A549 (cell line): ENCODE measurements at regions not wholly inside any gene's neighbourhood (a gene's known extent, or its start where the extent isn't known, plus 50 kb on each side); places are given as distances from the start of the nearest gene placed in this dataset.

Experiments used
- ATAC-seq, 2 experiments: fragments of 200-7000 bp in 1 of 2; fragments of >200 bp in 1 of 2; cut with Nextera tagmentation in 1 of 2; cut with Tn5 transposase in 1 of 2; 3 replicates each; pipeline versions ENCODE4 v1.8.0 to v1.9.1; 2018 to 2020; ENCODE audit warnings: mild to moderate bottlenecking in 1 of 2, moderate library complexity in 1 of 2
- CTCF ChIA-PET: fragments of 300-600 bp; sonication (Branson Sonifier 250); formaldehyde crosslinking; extraction: SDS; loops from one replicate; lab custom pipeline; 2021; ENCODE audit warnings: antibody characterized with exemption, inconsistent platforms; lab: Yijun Ruan, JAX
- POLR2A ChIA-PET: fragments of 350-600 bp; formaldehyde crosslinking; extraction: SDS; loops from one replicate; lab custom pipeline; 2021; ENCODE audit warnings: antibody characterized with exemption, inconsistent platforms; lab: Yijun Ruan, JAX
- DNase-seq, 2 experiments: peaks; one replicate each; pipeline versions ENCODE4 v3.0.0 to v3.0.0-alpha.2; 2011 to 2016; ENCODE audit warnings: low read depth in 1 of 2, low spot score in 1 of 2
- FAIRE-seq: peaks from 2 replicates; lab custom pipeline; 2011; peaks lifted over from hg19 to GRCh38; lab: Jason Lieb, UNC
- H3K27ac ChIP-seq, 2 experiments: fragments of >200 bp; sonication (Bioruptor Twin); formaldehyde crosslinking; 3 replicates each; pipeline ENCODE4 v1.5.1; 2016 to 2017
- H3K4me1 ChIP-seq: fragments of >200 bp; sonication (Bioruptor Twin); formaldehyde crosslinking; 3 replicates; pipeline ENCODE4 v1.6.1; 2016
- H3K4me2 ChIP-seq: fragments of >200 bp; sonication (Bioruptor Twin); formaldehyde crosslinking; 3 replicates; pipeline ENCODE4 v1.6.1; 2016
- H3K4me3 ChIP-seq: fragments of >200 bp; sonication (Bioruptor Twin); formaldehyde crosslinking; 3 replicates; pipeline ENCODE4 v1.5.1; 2016
- H3K9me3 ChIP-seq: fragments of >200 bp; sonication (Bioruptor Twin); formaldehyde crosslinking; 3 replicates; pipeline ENCODE4 v1.6.1; 2016
- BHLHE40 ChIP-seq: IDR thresholded peaks from 2 replicates; pipeline ENCODE4 v1.6.1; 2012; ENCODE audit warnings: low read depth, low read length, inconsistent platforms
- CBX2 ChIP-seq: fragments of 200-600 bp; sonication (generic); IDR thresholded peaks from 2 replicates; pipeline ENCODE4 v1.6.1; 2016; ENCODE audit warnings: low read depth, mild to moderate bottlenecking, borderline replicate concordance
- CHD2 ChIP-seq: fragments of 150-350 bp; IDR thresholded peaks from 2 replicates; pipeline ENCODE4 v1.6.1; 2014; ENCODE audit warnings: low read length; ENCODE audit not compliant: partially characterized antibody
- CTCF ChIP-seq: fragments of >200 bp; sonication (Bioruptor Twin); formaldehyde crosslinking; IDR thresholded peaks from 3 replicates; pipeline ENCODE4 v1.5.1; 2016
- EHMT2 ChIP-seq: fragments of 200-600 bp; sonication (generic); IDR thresholded peaks from 2 replicates; pipeline ENCODE4 v1.6.1; 2016; ENCODE audit warnings: antibody characterized with exemption, low read depth, mild to moderate bottlenecking, moderate library complexity
- FOSB ChIP-seq: fragments of 250-450 bp; sonication (Bioruptor Pico); IDR thresholded peaks from 2 replicates; pipeline ENCODE4 v1.5.0; 2020; ENCODE audit warnings: mild to moderate bottlenecking, moderate library complexity
- FOSL2 ChIP-seq, 2 experiments: fragments of 450-650 bp in 1 of 2; fragments of >200 bp in 1 of 2; sonication (Bioruptor Twin) in 1 of 2; formaldehyde crosslinking; IDR thresholded peaks; 2 replicates each; pipeline versions ENCODE4 v1.5.0 to v1.6.1; 2016 to 2020; ENCODE audit warnings: mild to moderate bottlenecking in 1 of 2, moderate library complexity in 1 of 2
- HES2 ChIP-seq: fragments of >200 bp; sonication (Bioruptor Twin); formaldehyde crosslinking; IDR thresholded peaks from 2 replicates; pipeline ENCODE4 v1.6.1; 2016
- HEYL ChIP-seq: fragments of 250-450 bp; sonication (Bioruptor Pico); IDR thresholded peaks from 2 replicates; pipeline ENCODE4 v1.8.0; 2021; ENCODE audit warnings: mild to moderate bottlenecking, moderate library complexity
- JUNB ChIP-seq: fragments of >200 bp; sonication (Bioruptor Twin); formaldehyde crosslinking; IDR thresholded peaks from 2 replicates; pipeline ENCODE4 v1.6.1; 2016
- MAFK ChIP-seq: fragments of 450-650 bp; IDR thresholded peaks from 2 replicates; pipeline ENCODE4 v1.6.1; 2014; ENCODE audit not compliant: partially characterized antibody
- MAX ChIP-seq: IDR thresholded peaks from 2 replicates; pipeline ENCODE4 v1.6.1; 2012
- MAZ ChIP-seq: fragments of 150-350 bp; IDR thresholded peaks from 2 replicates; pipeline ENCODE4 v1.6.1; 2014; ENCODE audit warnings: antibody characterized with exemption, low read depth, low read length, borderline replicate concordance
- MYC ChIP-seq: IDR thresholded peaks from 2 replicates; pipeline ENCODE4 v1.6.1; 2012; ENCODE audit warnings: mild to moderate bottlenecking, inconsistent platforms, low read length, improper control_type of control experiment, borderline replicate concordance
- NPAS2 ChIP-seq: fragments of 250-450 bp; sonication (Bioruptor Pico); IDR thresholded peaks from 2 replicates; pipeline ENCODE4 v1.8.0; 2022; ENCODE audit warnings: mild to moderate bottlenecking, moderate library complexity, borderline replicate concordance
- NR3C1 ChIP-seq: fragments of >200 bp; sonication (Bioruptor Twin); formaldehyde crosslinking; IDR thresholded peaks from 3 replicates; pipeline ENCODE4 v1.6.1; 2017
- POLR2AphosphoS2 ChIP-seq: conservative IDR thresholded peaks from 2 replicates; pipeline ENCODE4 v1.6.1; 2012; ENCODE audit warnings: low read length, improper control_type of control experiment, inconsistent platforms
- RAD21 ChIP-seq, 2 experiments: fragments of >200 bp in 1 of 2; sonication (Bioruptor Twin) in 1 of 2; formaldehyde crosslinking in 1 of 2; IDR thresholded peaks in 1 of 2; conservative IDR thresholded peaks in 1 of 2; 2 replicates in 1 of 2; 3 replicates in 1 of 2; pipeline ENCODE4 v1.6.1; 2012 to 2018; ENCODE audit warnings: inconsistent platforms in 1 of 2
- RARB ChIP-seq: fragments of 250-450 bp; sonication (Bioruptor Pico); IDR thresholded peaks from 2 replicates; pipeline ENCODE4 v1.8.0; 2021; ENCODE audit warnings: mild to moderate bottlenecking, moderate library complexity
- REST ChIP-seq: fragments of 200-600 bp; sonication (generic); IDR thresholded peaks from 2 replicates; pipeline ENCODE4 v1.6.1; 2016; ENCODE audit warnings: antibody characterized with exemption, mild to moderate bottlenecking, moderate library complexity
- RFX5 ChIP-seq: fragments of 450-650 bp; IDR thresholded peaks from 2 replicates; pipeline ENCODE4 v1.7.1; 2014; ENCODE audit warnings: antibody characterized with exemption, mild to moderate bottlenecking, moderate library complexity
- RNF2 ChIP-seq: fragments of 200-600 bp; sonication (generic); IDR thresholded peaks from 2 replicates; pipeline ENCODE4 v1.6.1; 2016; ENCODE audit warnings: low read depth, mild to moderate bottlenecking, antibody characterized with exemption, moderate library complexity, borderline replicate concordance
- SMC3 ChIP-seq: fragments of >200 bp; sonication (Bioruptor Twin); formaldehyde crosslinking; IDR thresholded peaks from 3 replicates; pipeline ENCODE4 v1.6.1; 2018; ENCODE audit warnings: inconsistent platforms
- SREBF2 ChIP-seq: fragments of 450-650 bp; IDR thresholded peaks from 2 replicates; pipeline ENCODE4 v1.6.1; 2014; ENCODE audit warnings: mild to moderate bottlenecking, moderate library complexity
- TFCP2L1 ChIP-seq: fragments of 250-450 bp; sonication (Bioruptor Pico); IDR thresholded peaks from 2 replicates; pipeline ENCODE4 v1.5.0; 2021; ENCODE audit warnings: mild to moderate bottlenecking
- TP53 ChIP-seq: fragments of 250-450 bp; sonication (Bioruptor Pico); IDR thresholded peaks from 2 replicates; pipeline ENCODE4 v1.5.0; 2021; ENCODE audit warnings: mild to moderate bottlenecking, moderate library complexity
- USF2 ChIP-seq: fragments of 450-650 bp; IDR thresholded peaks from 2 replicates; pipeline ENCODE4 v1.6.1; 2014; ENCODE audit warnings: antibody characterized with exemption
- ZNF302 ChIP-seq: fragments of 250-450 bp; sonication (Bioruptor Pico); IDR thresholded peaks from 2 replicates; pipeline ENCODE4 v1.9.0; 2021; ENCODE audit warnings: inconsistent platforms, mild to moderate bottlenecking, moderate library complexity
- ZSCAN20 ChIP-seq: fragments of 250-450 bp; sonication (Bioruptor Pico); IDR thresholded peaks from 2 replicates; pipeline ENCODE4 v1.8.0; 2022; ENCODE audit warnings: mild to moderate bottlenecking, moderate library complexity
- WGBS: methylation state at CpG from one replicate; pipeline ENCODE4 v1.1.6; 2017; ENCODE audit errors: missing lambda C conversion rate; 5-methylcytosine and 5-hydroxymethylcytosine counted together

GRCh38 chr7:52289247-52289646, 746.2 kb upstream of the POM121L12 start:
- CTCF ChIA-PET = no interaction called here
- Histone ChIP-seq H3K27ac (no peak overlapping the region), H3K9me3 (no peaks in the 10 kb centered on the region), H3K4me2 (no peak overlapping the region), H3K4me1 (no peaks in the 10 kb centered on the region), H3K4me3 (no peak overlapping the region)
- POLR2A ChIA-PET = no interaction called here
- ATAC-seq = no peak
- no peak for FAIRE-seq
- no peak for DNase-seq
- no peak for TF ChIP-seq TP53 (CRISPR knock-in tag)
- no peak for TF ChIP-seq POLR2AphosphoS2
- no peak for TF ChIP-seq SMC3
- no peak for TF ChIP-seq CBX2
- no peak for TF ChIP-seq RFX5
- no peak for TF ChIP-seq RNF2
- no peak for TF ChIP-seq FOSL2 (IDR thresholded peaks at IDR 0.05)
- no peak for TF ChIP-seq FOSL2 (CRISPR knock-in tag; IDR thresholded peaks at IDR 0.05)
- no peak for TF ChIP-seq USF2
- no peak for TF ChIP-seq CTCF
- no peak for TF ChIP-seq RARB (CRISPR knock-in tag)
- TF ChIP-seq ZNF302 (CRISPR knock-in tag) = no peak
- no peak for TF ChIP-seq SREBF2
- no peak for TF ChIP-seq FOSB
- no peak for TF ChIP-seq BHLHE40
- TF ChIP-seq MAZ = no peak
- TF ChIP-seq MAX = no peak
- WGBS = 8% methylated on average over 2 of the region's 2 CpGs

- TF ChIP-seq CHD2 (no peak), RARB (CRISPR knock-in tag) (no peak), REST (no peak), FOSL2 (IDR thresholded peaks at IDR 0.05) (no peak), FOSL2 (CRISPR knock-in tag; IDR thresholded peaks at IDR 0.05) (no peak), ZSCAN20 (CRISPR knock-in tag) (no peak), RAD21 (conservative IDR thresholded peaks at IDR 0.05 in 1 of 2, IDR thresholded peaks at IDR 0.05 in 1 of 2) (no peak), HEYL (no peak), MYC (no peak), TFCP2L1 (CRISPR knock-in tag) (no peak), NPAS2 (CRISPR knock-in tag) (no peak), JUNB (no peak), SREBF2 (no peak), EHMT2 (no peak), BHLHE40 (no peak), NR3C1 (no peak), HES2 (no peak), MAFK (no peak)
- DNase-seq (no peak), FAIRE-seq (no peak), ATAC-seq (no peak)
- Histone ChIP-seq H3K9me3 (no peaks in the 10 kb centered on the region), H3K4me1 (no peaks in the 10 kb centered on the region), H3K4me3 (no peak overlapping the region), H3K4me2 (no peak overlapping the region), H3K27ac (no peak overlapping the region)
- ChIA-PET POLR2A (no interaction called here), CTCF (no interaction called here)
- WGBS = 2% methylated on average over 1 of the region's 1 CpG
These were observed 747.7 kb upstream of the POM121L12 start for GRCh38 chr7:52287698-52288097.
